AG04450 (cell line): ENCODE measurements at regions not wholly inside any gene's neighbourhood (a gene's known extent, or its start where the extent isn't known, plus 50 kb on each side); places are given as distances from the start of the nearest gene placed in this dataset.

ENCODE experiments used
- CTCF ChIA-PET: fragments of 300-600, 350-600 bp; formaldehyde crosslinking; extraction: SDS; loops from one replicate; lab custom pipeline; 2022; ENCODE audit warnings: antibody characterized with exemption, inconsistent platforms; lab: Charles Lee
- POLR2A ChIA-PET: fragments of 350-600 bp; formaldehyde crosslinking; extraction: SDS; loops from one replicate; lab custom pipeline; 2021; ENCODE audit warnings: antibody characterized with exemption, inconsistent platforms; lab: Yijun Ruan, JAX
- DNase-seq: peaks from one replicate; pipeline ENCODE4 v3.0.0-alpha.2; 2011; ENCODE audit warnings: low read depth, low spot score
- H3K27ac ChIP-seq: one replicate; pipeline ENCODE4 v1.5.1; 2012; ENCODE audit warnings: low read depth, low read length, control low read depth
- H3K27me3 ChIP-seq: one replicate; pipeline ENCODE4 v1.6.0; 2012; ENCODE audit warnings: low read length; ENCODE audit not compliant: control insufficient read depth, insufficient read depth
- H3K4me3 ChIP-seq: 2 replicates; pipeline ENCODE4 v1.5.1; 2011; ENCODE audit warnings: mild to moderate bottlenecking, low read depth, low read length, control low read depth
- H3K9me3 ChIP-seq: 2 replicates; pipeline ENCODE4 v1.5.1; 2012; ENCODE audit warnings: low read length; ENCODE audit not compliant: control insufficient read depth, insufficient read depth
- CTCF ChIP-seq: IDR thresholded peaks from 2 replicates; pipeline ENCODE4 v1.5.1; 2011; ENCODE audit warnings: low read depth, low read length, control low read depth, inconsistent platforms

- ChIA-PET CTCF (no interaction called here), POLR2A (no interaction called here)
- Histone ChIP-seq H3K4me3 (no peak overlapping the region), H3K27ac (no peak overlapping the region), H3K27me3 (no peaks in the 10 kb centered on the region), H3K9me3 (peaks cover 14% of the 10 kb centered on the region)
- TF ChIP-seq CTCF = no peak
- no peak for DNase-seq
These were observed 1158.5 kb downstream of the CDH18 start for GRCh38 chr5:18829539-18829938.

DNA sequence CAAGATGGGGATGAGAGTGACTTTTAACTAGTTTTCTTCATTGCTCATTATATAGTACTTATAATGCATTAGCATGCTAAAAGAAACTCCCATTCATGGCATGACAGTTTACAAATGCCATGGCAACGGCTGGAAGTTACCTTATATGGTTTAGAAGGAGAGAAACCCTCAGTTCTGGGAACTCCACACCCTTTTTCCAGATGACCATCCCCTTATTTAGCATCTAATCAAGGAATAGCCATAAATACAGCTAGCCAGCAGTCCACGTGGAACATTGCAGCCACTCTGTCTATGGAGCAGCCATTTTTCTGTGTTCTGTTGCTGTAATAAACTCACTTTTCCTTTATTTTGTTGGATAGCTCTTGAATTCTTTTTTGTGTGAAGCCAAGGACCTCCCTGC is 1137.8 kb downstream of the CDH18 start:
- no peak for TF ChIP-seq CTCF
- CTCF ChIA-PET = no interaction called here
- POLR2A ChIA-PET = no interaction called here
- Histone ChIP-seq H3K4me3 (no peak overlapping the region), H3K27me3 (no peaks in the 10 kb centered on the region), H3K27ac (no peak overlapping the region), H3K9me3 (peaks cover 10% of the 10 kb centered on the region)
- DNase-seq = no peak

GRCh38 chr5:18872978-18873377 is 1115.0 kb downstream of the CDH18 start:
- Histone ChIP-seq H3K4me3 (no peak overlapping the region), H3K27ac (no peak overlapping the region), H3K27me3 (no peaks in the 10 kb centered on the region), H3K9me3 (no peaks in the 10 kb centered on the region)
- TF ChIP-seq CTCF = no peak
- POLR2A ChIA-PET = no interaction called here
- CTCF ChIA-PET = no interaction called here
- DNase-seq = no peak

DNA sequence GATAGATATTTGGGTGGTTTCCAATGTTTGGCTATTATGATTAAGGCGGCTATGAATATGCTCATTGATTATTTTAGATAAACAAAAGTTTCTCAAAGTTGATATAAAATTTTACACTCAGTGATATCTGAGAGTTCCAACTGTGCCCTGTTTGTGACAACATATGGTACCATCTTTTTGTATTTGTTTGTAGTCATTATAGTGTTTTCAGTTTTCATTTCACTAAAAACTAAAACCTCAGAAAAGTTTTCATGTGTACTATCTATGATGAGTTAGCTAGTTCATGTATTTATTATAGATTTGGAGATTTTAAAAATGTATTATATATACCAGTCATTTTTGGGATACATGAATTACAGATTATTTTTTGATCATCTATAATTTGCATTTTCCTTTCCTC is 1111.4 kb downstream of the CDH18 start:
- no peaks in the 10 kb centered on the region for H3K27me3 ChIP-seq
- no peak overlapping the region for H3K27ac ChIP-seq
- ChIA-PET POLR2A (no interaction called here), CTCF (no interaction called here)
- H3K4me3 ChIP-seq = no peak overlapping the region
- H3K9me3 ChIP-seq = peaks cover 3% of the 10 kb centered on the region; the same call in 1 of the 2 replicates
- DNase-seq = no peak
- no peak for TF ChIP-seq CTCF

DNA sequence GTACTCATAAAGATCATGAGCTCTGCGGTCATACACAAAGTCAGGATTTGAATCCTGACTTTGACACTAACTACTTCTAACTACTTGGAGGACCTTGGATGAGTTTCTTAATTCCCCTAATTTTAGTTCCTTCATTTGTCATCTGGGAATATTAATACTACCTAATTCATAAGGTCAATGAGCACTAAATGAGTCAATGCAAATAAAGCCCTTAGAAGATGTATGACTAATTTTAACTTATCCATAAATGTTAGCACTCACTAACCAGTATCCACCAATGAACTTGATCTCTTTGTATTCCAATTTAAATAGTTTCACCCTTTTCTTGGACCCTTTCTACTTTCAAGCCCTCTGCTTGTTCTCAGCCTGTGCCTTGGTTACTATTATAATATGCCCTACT is 1106.4 kb downstream of the CDH18 start:
- Histone ChIP-seq H3K27me3 (no peaks in the 10 kb centered on the region), H3K27ac (no peak overlapping the region), H3K9me3 (peaks cover 6% of the 10 kb centered on the region; the same call in 1 of the 2 replicates), H3K4me3 (no peak overlapping the region)
- ChIA-PET POLR2A (no interaction called here), CTCF (no interaction called here)
- DNase-seq = no peak
- no peak for TF ChIP-seq CTCF
